ENCODE measurements at regions not wholly inside any gene's neighbourhood (a gene's known extent, or its start where the extent isn't known, plus 50 kb on each side); places are given as distances from the start of the nearest gene placed in this dataset.
A peak's percentile ranks its signal among the peaks of the same experiment; 100 is the strongest.

DNA sequence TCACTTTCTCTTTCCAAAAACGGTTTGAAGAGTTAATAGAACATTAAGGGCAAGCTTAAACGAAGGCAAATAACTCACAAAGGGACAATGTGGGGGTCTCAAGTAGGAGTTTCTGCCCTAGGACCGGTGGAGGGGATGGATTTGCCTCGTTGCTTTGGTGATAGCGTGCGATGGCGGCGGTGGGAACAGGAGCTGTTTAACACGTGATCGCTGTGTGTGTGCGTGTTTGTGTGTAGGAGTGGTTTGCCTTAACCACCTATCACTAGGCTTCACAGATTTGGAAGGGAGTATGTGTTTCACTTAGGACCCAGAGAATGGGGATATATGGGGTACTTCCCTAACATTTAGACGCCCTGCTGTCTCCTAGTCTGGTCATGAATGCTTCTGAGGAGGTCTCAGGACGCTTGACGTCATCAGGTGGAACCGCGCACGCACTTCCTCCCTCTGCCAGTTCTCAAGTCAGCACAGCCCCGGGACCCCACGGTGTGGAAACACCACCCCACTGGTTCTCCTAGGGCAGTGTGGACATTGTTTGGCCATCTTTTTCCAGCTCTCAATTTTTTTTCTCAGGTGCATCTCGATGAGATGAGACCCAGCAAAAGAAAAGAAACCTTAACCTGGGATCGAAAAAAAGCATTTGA is 231.2 kb downstream of the ATP23 start:
- no peak for DNase-seq (ENCODE audit: low spot score)
- POLR2A ChIA-PET (ENCODE audit: low non-redundant PET), result no interaction called here
- TF ChIP-seq, protein P1, sequence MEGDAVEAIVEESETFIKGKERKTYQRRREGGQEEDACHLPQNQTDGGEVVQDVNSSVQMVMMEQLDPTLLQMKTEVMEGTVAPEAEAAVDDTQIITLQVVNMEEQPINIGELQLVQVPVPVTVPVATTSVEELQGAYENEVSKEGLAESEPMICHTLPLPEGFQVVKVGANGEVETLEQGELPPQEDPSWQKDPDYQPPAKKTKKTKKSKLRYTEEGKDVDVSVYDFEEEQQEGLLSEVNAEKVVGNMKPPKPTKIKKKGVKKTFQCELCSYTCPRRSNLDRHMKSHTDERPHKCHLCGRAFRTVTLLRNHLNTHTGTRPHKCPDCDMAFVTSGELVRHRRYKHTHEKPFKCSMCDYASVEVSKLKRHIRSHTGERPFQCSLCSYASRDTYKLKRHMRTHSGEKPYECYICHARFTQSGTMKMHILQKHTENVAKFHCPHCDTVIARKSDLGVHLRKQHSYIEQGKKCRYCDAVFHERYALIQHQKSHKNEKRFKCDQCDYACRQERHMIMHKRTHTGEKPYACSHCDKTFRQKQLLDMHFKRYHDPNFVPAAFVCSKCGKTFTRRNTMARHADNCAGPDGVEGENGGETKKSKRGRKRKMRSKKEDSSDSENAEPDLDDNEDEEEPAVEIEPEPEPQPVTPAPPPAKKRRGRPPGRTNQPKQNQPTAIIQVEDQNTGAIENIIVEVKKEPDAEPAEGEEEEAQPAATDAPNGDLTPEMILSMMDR (conservative IDR thresholded peaks at IDR 0.05; ENCODE audit: low read depth), result no peak
- H3K27ac ChIP-seq, result no peak overlapping the region
- CTCF ChIA-PET, result no interaction called here

DNA sequence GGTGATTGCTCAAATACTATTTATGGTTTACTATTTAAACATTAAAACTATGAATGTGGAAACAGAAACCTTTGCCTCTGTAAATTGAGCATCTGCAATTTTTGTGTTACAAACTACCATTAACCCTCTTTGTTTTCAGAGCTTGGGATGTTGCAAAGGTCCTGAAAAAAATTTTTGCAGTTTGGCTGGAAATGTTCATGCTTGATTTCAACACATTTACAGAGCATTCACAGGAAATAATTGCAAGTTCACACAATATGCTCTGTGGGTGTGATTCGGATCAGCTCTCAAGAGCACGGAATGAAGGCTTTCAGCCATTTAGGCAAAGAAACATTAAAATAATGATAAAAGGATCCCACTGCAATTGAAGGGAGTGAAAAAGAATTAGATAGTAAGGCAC is 232.9 kb downstream of the ATP23 start:
- DNase-seq (ENCODE audit: low spot score), result no peak
- H3K27ac ChIP-seq, result no peak overlapping the region
- CTCF ChIA-PET, result interaction anchor here (0.6 kb wide), 1 partner anchor 489 kb away, joined by 3 read pairs; no protein-coding TSS in a partner anchor
- TF ChIP-seq, protein P1 (conservative IDR thresholded peaks at IDR 0.05; ENCODE audit: low read depth), result no peak
- POLR2A ChIA-PET (ENCODE audit: low non-redundant PET), result no interaction called here

DNA sequence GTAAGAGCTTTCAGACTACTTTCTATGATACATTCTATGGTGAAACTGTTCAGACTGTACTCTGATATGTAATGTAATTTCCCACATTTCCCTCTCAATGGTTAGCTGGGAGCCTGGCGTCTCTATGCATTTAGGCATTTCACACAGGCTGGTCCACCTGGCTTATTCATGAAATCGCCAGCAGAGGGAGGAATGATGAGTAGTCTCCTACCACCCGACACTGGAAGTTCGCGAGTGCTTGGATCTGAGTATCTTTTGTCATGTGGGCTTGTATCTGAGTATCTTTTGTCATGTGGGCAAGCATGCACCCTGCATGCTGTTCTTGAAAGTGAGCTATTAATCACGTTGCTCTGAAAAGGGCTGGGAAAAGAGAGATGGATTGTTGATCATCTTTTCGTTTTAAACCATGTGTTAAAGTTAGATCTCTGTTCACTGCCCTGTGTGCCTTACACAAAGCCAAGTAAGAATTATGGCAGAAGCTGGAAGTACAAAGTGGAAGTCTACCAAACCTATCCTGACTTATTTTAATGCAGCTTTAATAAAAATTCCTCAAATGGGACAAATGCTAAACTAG is 235.0 kb downstream of the ATP23 start:
- DNase-seq (ENCODE audit: low spot score), result peak; percentile 23
- H3K27ac ChIP-seq, result no peak overlapping the region
- TF ChIP-seq, protein P1 (conservative IDR thresholded peaks at IDR 0.05; ENCODE audit: low read depth), result peak; percentile 37; the same call in 1 of the 2 replicates
- CTCF ChIA-PET, result interaction anchor here (0.5 to 1.0 kb wide), 5 partner anchors 18 to 203 kb away, joined by 3 to 4 read pairs (median 3); no protein-coding TSS in a partner anchor
- POLR2A ChIA-PET (ENCODE audit: low non-redundant PET), result no interaction called here

DNA sequence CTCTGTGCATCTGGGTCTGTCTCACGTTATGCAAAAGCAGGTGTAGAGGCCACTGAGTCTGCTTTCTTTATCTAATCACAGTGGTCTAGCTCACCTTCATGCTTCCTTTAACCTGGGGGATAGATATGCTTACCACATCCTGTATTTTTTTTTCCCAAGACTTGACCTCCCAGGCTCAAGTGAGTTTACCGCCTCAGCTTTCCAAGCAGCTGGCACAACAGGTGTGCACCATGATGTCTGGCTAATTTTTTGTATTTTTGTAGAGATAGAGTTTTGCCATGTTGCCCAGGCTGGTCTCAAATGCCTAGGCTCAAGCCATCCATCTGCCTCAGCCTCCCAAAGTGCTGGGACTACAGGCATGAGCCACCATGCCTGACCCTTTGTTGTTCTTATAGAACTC is 236.0 kb downstream of the ATP23 start:
- TF ChIP-seq, protein P1 (conservative IDR thresholded peaks at IDR 0.05; ENCODE audit: low read depth), result no peak
- POLR2A ChIA-PET (ENCODE audit: low non-redundant PET), result no interaction called here
- DNase-seq (ENCODE audit: low spot score), result no peak
- CTCF ChIA-PET, result no interaction called here
- no peak overlapping the region for H3K27ac ChIP-seq

DNA sequence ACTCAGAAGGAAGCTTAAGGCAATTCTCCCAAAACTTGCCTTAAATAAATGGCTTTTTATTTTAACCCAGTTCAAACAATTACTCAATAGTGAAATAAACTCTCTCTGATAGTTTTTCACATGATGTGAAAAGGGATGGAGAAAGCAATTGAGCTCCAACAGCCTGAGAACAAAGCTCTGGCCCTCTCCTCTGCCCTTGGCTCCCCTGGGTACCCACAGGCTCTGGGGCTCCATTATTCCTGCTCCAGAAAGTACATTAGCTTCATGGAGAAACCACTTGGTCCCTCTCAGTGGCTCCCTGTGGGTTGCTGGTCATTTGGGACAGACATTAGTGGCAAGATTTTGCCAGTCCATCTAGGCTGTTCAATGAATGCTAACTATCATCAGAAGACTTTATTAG is 242.8 kb downstream of the ATP23 start:
- CTCF ChIA-PET, result no interaction called here
- no peak overlapping the region for H3K27ac ChIP-seq
- no peak for DNase-seq (ENCODE audit: low spot score)
- TF ChIP-seq, protein P1 (conservative IDR thresholded peaks at IDR 0.05; ENCODE audit: low read depth), result no peak
- POLR2A ChIA-PET (ENCODE audit: low non-redundant PET), result no interaction called here

DNA sequence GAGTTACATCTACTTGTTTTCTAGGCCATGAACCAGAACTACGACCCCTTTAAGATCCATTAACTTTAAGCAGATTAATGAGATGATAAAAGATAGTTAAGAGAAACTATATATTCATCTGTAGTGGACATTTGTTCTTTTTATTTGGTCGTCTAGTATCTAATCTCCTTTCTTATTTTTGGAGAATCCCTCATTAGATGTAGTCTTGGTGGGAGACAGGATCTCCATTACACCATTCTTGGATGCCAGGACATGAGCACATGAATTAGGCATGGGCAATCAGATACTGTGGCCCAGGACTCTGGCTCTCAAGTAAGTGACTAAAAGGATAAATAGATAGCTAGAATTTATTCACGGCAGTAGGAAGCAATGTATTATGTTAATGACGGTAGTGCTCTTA is 245.0 kb downstream of the ATP23 start:
- CTCF ChIA-PET, result interaction anchor here (0.7 kb wide), 1 partner anchor 178 kb away, joined by 3 read pairs; no protein-coding TSS in a partner anchor
- DNase-seq (ENCODE audit: low spot score), result no peak
- TF ChIP-seq, protein P1 (conservative IDR thresholded peaks at IDR 0.05; ENCODE audit: low read depth), result no peak
- no peak overlapping the region for H3K27ac ChIP-seq
- POLR2A ChIA-PET (ENCODE audit: low non-redundant PET), result no interaction called here

Data from RWPE1 (cell line).